Osteoblast (primary cell): ENCODE measurements at regions not wholly inside any gene's neighbourhood (a gene's known extent, or its start where the extent isn't known, plus 50 kb on each side); places are given as distances from the start of the nearest gene placed in this dataset.

Source experiments
- DNase-seq: peaks from one replicate; pipeline ENCODE4 v3.0.0; 2011; ENCODE audit warnings: low spot score, mixed read lengths; ENCODE audit not compliant: insufficient read length; ENCODE audit errors: missing footprints
- H2AFZ ChIP-seq: 2 replicates; pipeline ENCODE4 v1.6.0; 2011; ENCODE audit warnings: mild to moderate bottlenecking, low read length
- H3K27ac ChIP-seq: 2 replicates; pipeline ENCODE4 v1.5.1; 2011; ENCODE audit warnings: mild to moderate bottlenecking, low read depth, low read length, moderate library complexity
- H3K27me3 ChIP-seq: 2 replicates; pipeline ENCODE4 v1.6.0; 2012; ENCODE audit warnings: mild to moderate bottlenecking, control low read depth, inconsistent platforms, low read length, moderate library complexity; ENCODE audit not compliant: insufficient read depth
- H3K36me3 ChIP-seq: 2 replicates; pipeline ENCODE4 v1.5.1; 2011; ENCODE audit warnings: mild to moderate bottlenecking, low read length, control low read depth, moderate library complexity; ENCODE audit not compliant: insufficient read depth
- H3K4me1 ChIP-seq: 2 replicates; pipeline ENCODE4 v1.5.1; 2011; ENCODE audit warnings: mild to moderate bottlenecking, low read length, control low read depth, moderate library complexity; ENCODE audit not compliant: insufficient read depth
- H3K4me2 ChIP-seq: 2 replicates; pipeline ENCODE4 v1.6.0; 2011; ENCODE audit warnings: mild to moderate bottlenecking, low read length; ENCODE audit not compliant: insufficient read depth
- H3K4me3 ChIP-seq: fragments of 200-600 bp; sonication (generic); 3 replicates; pipeline ENCODE4 v1.5.1; 2012; ENCODE audit warnings: mild to moderate bottlenecking, low read length, inconsistent platforms; ENCODE audit not compliant: insufficient read depth
- H3K79me2 ChIP-seq: 2 replicates; pipeline ENCODE4 v1.6.0; 2012; ENCODE audit warnings: mild to moderate bottlenecking, low read length, control low read depth, inconsistent platforms; ENCODE audit not compliant: insufficient read depth
- H3K9me3 ChIP-seq: 2 replicates; pipeline ENCODE4 v1.5.1; 2011; ENCODE audit warnings: low read depth, low read length, control low read depth
- H4K20me1 ChIP-seq: 2 replicates; pipeline ENCODE4 v1.6.0; 2012; ENCODE audit warnings: mild to moderate bottlenecking, low read length, control low read depth; ENCODE audit not compliant: insufficient read depth
- TF ChIP-seq, protein P1 (sequence below): IDR thresholded peaks from 2 replicates; pipeline ENCODE4 v1.5.1; 2011; ENCODE audit warnings: mild to moderate bottlenecking, low read depth, low read length, moderate library complexity; ENCODE audit errors: extremely low read depth

GRCh38 chr20:12358006-12358654 lies 440.4 kb downstream of the BTBD3 start:
- TF ChIP-seq, protein P1, sequence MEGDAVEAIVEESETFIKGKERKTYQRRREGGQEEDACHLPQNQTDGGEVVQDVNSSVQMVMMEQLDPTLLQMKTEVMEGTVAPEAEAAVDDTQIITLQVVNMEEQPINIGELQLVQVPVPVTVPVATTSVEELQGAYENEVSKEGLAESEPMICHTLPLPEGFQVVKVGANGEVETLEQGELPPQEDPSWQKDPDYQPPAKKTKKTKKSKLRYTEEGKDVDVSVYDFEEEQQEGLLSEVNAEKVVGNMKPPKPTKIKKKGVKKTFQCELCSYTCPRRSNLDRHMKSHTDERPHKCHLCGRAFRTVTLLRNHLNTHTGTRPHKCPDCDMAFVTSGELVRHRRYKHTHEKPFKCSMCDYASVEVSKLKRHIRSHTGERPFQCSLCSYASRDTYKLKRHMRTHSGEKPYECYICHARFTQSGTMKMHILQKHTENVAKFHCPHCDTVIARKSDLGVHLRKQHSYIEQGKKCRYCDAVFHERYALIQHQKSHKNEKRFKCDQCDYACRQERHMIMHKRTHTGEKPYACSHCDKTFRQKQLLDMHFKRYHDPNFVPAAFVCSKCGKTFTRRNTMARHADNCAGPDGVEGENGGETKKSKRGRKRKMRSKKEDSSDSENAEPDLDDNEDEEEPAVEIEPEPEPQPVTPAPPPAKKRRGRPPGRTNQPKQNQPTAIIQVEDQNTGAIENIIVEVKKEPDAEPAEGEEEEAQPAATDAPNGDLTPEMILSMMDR, result no peak
- no peaks in the 10 kb centered on the region for H3K4me1 ChIP-seq
- H3K79me2 ChIP-seq, result no peaks in the 10 kb centered on the region
- H3K36me3 ChIP-seq, result no peaks in the 10 kb centered on the region
- H3K27me3 ChIP-seq, result no peaks in the 10 kb centered on the region
- no peak overlapping the region for H2AFZ ChIP-seq
- no peak overlapping the region for H3K4me2 ChIP-seq
- no peaks in the 10 kb centered on the region for H3K9me3 ChIP-seq
- DNase-seq, result no peak
- H4K20me1 ChIP-seq, result no peaks in the 10 kb centered on the region
- no peak overlapping the region for H3K4me3 ChIP-seq
- H3K27ac ChIP-seq, result no peak overlapping the region

GRCh38 chr20:12358655-12359009 lies 440.9 kb downstream of the BTBD3 start:
- Histone ChIP-seq H3K27ac (no peak overlapping the region), H3K9me3 (no peaks in the 10 kb centered on the region), H4K20me1 (no peaks in the 10 kb centered on the region), H3K4me3 (no peak overlapping the region), H3K79me2 (no peaks in the 10 kb centered on the region), H2AFZ (no peak overlapping the region), H3K4me2 (no peak overlapping the region), H3K27me3 (no peaks in the 10 kb centered on the region), H3K4me1 (no peaks in the 10 kb centered on the region), H3K36me3 (no peaks in the 10 kb centered on the region)
- no peak for DNase-seq
- TF ChIP-seq, protein P1, result no peak

DNA sequence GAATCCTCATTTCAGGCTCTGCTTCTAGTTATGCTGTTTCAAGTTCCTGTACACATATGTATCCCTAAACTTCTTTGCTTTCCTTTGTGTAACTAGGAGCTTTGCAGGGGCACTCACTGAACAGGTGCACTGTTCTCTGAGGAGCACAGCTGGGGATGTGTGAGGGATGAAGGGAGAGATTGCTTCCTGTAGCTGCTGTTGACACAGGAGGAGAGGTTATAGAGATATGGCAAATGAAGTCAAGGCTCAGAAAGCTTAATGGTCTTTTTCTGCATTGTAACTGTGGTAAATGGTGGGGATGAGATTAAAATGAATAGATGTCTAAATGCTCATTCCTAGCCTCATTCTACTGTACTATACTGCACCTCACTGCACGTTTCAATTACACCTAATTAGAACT lies 454.3 kb downstream of the BTBD3 start:
- Histone ChIP-seq H4K20me1 (no peaks in the 10 kb centered on the region), H2AFZ (no peak overlapping the region), H3K27me3 (no peaks in the 10 kb centered on the region), H3K36me3 (no peaks in the 10 kb centered on the region), H3K4me1 (no peaks in the 10 kb centered on the region), H3K27ac (no peak overlapping the region), H3K79me2 (no peaks in the 10 kb centered on the region), H3K4me2 (no peak overlapping the region), H3K9me3 (no peaks in the 10 kb centered on the region), H3K4me3 (no peak overlapping the region)
- no peak for DNase-seq
- TF ChIP-seq, protein P1, result no peak

- no peak overlapping the region for H3K4me2 ChIP-seq
- no peaks in the 10 kb centered on the region for H3K36me3 ChIP-seq
- DNase-seq, result no peak
- no peak overlapping the region for H2AFZ ChIP-seq
- no peaks in the 10 kb centered on the region for H3K9me3 ChIP-seq
- TF ChIP-seq, protein P1, result no peak
- no peaks in the 10 kb centered on the region for H3K4me1 ChIP-seq
- no peaks in the 10 kb centered on the region for H3K79me2 ChIP-seq
- no peak overlapping the region for H3K27ac ChIP-seq
- H3K27me3 ChIP-seq, result no peaks in the 10 kb centered on the region
- no peaks in the 10 kb centered on the region for H4K20me1 ChIP-seq
- H3K4me3 ChIP-seq, result no peak overlapping the region
Measured at GRCh38 chr20:12372557-12372956, 454.9 kb downstream of the BTBD3 start.
